GM12873 (cell line): ENCODE measurements at regions not wholly inside any gene's neighbourhood (a gene's known extent, or its start where the extent isn't known, plus 50 kb on each side); places are given as distances from the start of the nearest gene placed in this dataset.

Experiments used
- CTCF ChIP-seq: IDR thresholded peaks from 2 replicates; pipeline ENCODE4 v1.5.1; 2012; ENCODE audit warnings: low read depth, mild to moderate bottlenecking, moderate library complexity, low read length, control low read depth; ENCODE audit not compliant: insufficient read depth; ENCODE audit errors: missing control alignments

- TF ChIP-seq CTCF, result no peak
These were observed 496.2 kb upstream of the SULF2 start for GRCh38 chr20:48281501-48281900.

- TF ChIP-seq CTCF, result no peak
These were observed 493.7 kb upstream of the SULF2 start for GRCh38 chr20:48278961-48279481.

GRCh38 chr20:48277266-48277665 lies 492.0 kb upstream of the SULF2 start:
- no peak for TF ChIP-seq CTCF

GRCh38 chr20:48276021-48276342 lies 490.7 kb upstream of the SULF2 start:
- no peak for TF ChIP-seq CTCF

- no peak for TF ChIP-seq CTCF
These were observed 490.2 kb upstream of the SULF2 start for GRCh38 chr20:48275286-48276020.

- no peak for TF ChIP-seq CTCF
These were observed 488.6 kb upstream of the SULF2 start for GRCh38 chr20:48273843-48274242.

- TF ChIP-seq CTCF, result no peak
These were observed 485.6 kb upstream of the SULF2 start for GRCh38 chr20:48270885-48271284.
